ENCODE measurements at regions not wholly inside any gene's neighbourhood (a gene's known extent, or its start where the extent isn't known, plus 50 kb on each side); places are given as distances from the start of the nearest gene placed in this dataset.
"Not testable (repeated sequence)": the region's sequence is repeated elsewhere in the genome, so short reads cannot be mapped to it uniquely, and the experiment has no call there.

GRCh38 chr11:13782390-13783075, 114.1 kb downstream of the FAR1 start:
- DNase-seq, result no peak

- no peak for DNase-seq
Measured at GRCh38 chr11:13784441-13784840, 116.0 kb downstream of the FAR1 start.

- no peak for DNase-seq
Measured at GRCh38 chr11:13784855-13785254, 116.4 kb downstream of the FAR1 start.

GRCh38 chr11:13786688-13787087, 118.2 kb downstream of the FAR1 start:
- no peak for DNase-seq

- DNase-seq, result not testable (repeated sequence)
Measured at GRCh38 chr11:13797616-13798015, 129.1 kb downstream of the FAR1 start.

- no peak for DNase-seq
Measured at GRCh38 chr11:13800901-13801300, 132.4 kb downstream of the FAR1 start.

- no peak for DNase-seq
Measured at GRCh38 chr11:13818325-13818724, 144.2 kb upstream of the SPON1 start.

GRCh38 chr11:13826505-13827278, 135.8 kb upstream of the SPON1 start:
- DNase-seq, result no peak

- no peak for DNase-seq
Measured at GRCh38 chr11:13831696-13832095, 130.8 kb upstream of the SPON1 start.

- DNase-seq, result no peak
Measured at GRCh38 chr11:13834463-13834862, 128.1 kb upstream of the SPON1 start.

GRCh38 chr11:13836666-13837065, 125.9 kb upstream of the SPON1 start:
- DNase-seq, result no peak

- DNase-seq, result no peak
Measured at GRCh38 chr11:13837286-13837685, 125.2 kb upstream of the SPON1 start.

- DNase-seq, result no peak
Measured at GRCh38 chr11:13841393-13841792, 121.1 kb upstream of the SPON1 start.

- no peak for DNase-seq
Measured at GRCh38 chr11:13848031-13848430, 114.5 kb upstream of the SPON1 start.

- DNase-seq, result no peak
Measured at GRCh38 chr11:13850231-13851005, 112.1 kb upstream of the SPON1 start.

GRCh38 chr11:13851691-13852090, 110.8 kb upstream of the SPON1 start:
- DNase-seq, result no peak

GRCh38 chr11:13852481-13852880, 110.0 kb upstream of the SPON1 start:
- no peak for DNase-seq

GRCh38 chr11:13857828-13858227, 104.7 kb upstream of the SPON1 start:
- no peak for DNase-seq

GRCh38 chr11:13859892-13860291, 102.6 kb upstream of the SPON1 start:
- peak; percentile 35 for DNase-seq

GRCh38 chr11:13861411-13861810, 101.1 kb upstream of the SPON1 start:
- DNase-seq, result no peak

- no peak for DNase-seq
Measured at GRCh38 chr11:13862845-13863392, 99.6 kb upstream of the SPON1 start.

GRCh38 chr11:13868710-13869397, 93.7 kb upstream of the SPON1 start:
- peak; percentile 54 for DNase-seq

- DNase-seq, result no peak
Measured at GRCh38 chr11:13869398-13869886, 93.1 kb upstream of the SPON1 start.
